DMS 273 (cell line): ENCODE measurements at regions not wholly inside any gene's neighbourhood (a gene's known extent, or its start where the extent isn't known, plus 50 kb on each side); places are given as distances from the start of the nearest gene placed in this dataset.

Experiments
- DNase-seq: peaks from one replicate; lab custom pipeline; 2025; ENCODE audit not compliant: unreplicated experiment; lab: John Stamatoyannopoulos, UW

GRCh38 chr13:22703601-22704209 lies 477.1 kb upstream of the SGCG start:
- no peak for DNase-seq

GRCh38 chr13:22707946-22708345 lies 472.8 kb upstream of the SGCG start:
- no peak for DNase-seq

GRCh38 chr13:22717036-22717435 lies 463.7 kb upstream of the SGCG start:
- no peak for DNase-seq

DNA sequence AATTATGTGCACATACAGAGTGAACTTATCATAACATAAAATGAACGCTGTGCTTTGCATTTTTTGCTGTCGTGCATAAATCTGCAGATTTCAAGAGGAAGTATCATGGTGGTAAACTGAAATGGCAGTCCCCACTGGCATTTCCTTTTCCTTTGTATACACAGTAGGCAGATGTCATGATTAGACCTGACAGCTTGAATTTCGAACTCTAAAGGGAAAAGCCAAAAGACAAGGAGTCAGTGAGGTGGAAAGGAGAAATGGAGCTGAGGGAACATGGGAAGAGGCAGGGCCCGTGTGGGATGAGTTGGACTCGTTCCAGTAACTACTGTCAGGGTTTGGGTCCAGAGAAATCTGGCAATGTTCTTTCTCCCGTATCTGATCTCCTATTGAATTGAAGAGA lies 454.1 kb upstream of the SGCG start:
- peak; percentile 24 for DNase-seq

- DNase-seq, result no peak
Measured at GRCh38 chr13:22735011-22735995, 445.5 kb upstream of the SGCG start.

- DNase-seq, result no peak
Measured at GRCh38 chr13:22736084-22736767, 444.6 kb upstream of the SGCG start.

- DNase-seq, result no peak
Measured at GRCh38 chr13:22736768-22737092, 444.0 kb upstream of the SGCG start.

GRCh38 chr13:22738357-22738756 lies 442.4 kb upstream of the SGCG start:
- DNase-seq, result no peak

GRCh38 chr13:22740264-22740663 lies 440.5 kb upstream of the SGCG start:
- DNase-seq, result peak; percentile 22

DNA sequence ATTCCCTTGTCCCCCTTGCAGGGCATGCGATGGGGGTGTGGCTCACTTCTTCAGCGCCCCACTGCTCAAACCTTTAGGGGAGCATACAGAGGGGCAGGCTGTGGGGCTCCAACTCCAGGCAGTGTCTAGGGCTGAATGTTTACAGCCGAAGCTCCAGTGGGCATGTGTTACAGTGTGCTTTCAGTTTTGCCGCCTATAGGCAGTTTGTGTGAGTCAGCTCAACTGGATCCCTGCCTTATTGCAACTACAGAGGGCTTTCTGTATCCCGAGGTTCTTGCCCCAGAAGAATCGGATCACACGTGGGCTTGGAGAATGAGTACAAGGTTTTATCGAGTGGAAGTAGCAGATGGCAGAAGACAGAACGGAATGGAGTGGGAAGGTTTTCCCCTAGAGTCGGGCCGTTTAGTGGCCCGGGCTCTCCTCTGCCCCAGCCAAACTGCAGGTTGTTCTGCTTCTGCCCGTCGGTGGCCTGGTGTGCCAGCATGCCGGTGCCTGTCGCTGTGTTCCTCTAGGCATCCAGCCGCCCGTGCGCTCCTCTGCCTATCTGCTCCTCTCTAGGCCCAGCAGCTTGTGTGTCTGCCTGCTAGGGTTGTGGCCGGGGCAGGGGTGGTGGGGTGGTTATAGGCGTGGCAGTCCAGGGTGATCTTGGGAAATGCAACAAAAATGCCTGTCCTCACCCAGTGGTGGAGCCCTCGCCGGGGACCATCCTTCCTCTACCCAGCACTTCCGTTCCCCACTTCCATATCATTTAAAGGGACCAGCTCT lies 435.9 kb upstream of the SGCG start:
- no peak for DNase-seq

GRCh38 chr13:22748866-22749577 lies 431.8 kb upstream of the SGCG start:
- DNase-seq, result no peak

- no peak for DNase-seq
Measured at GRCh38 chr13:22749626-22750025, 431.2 kb upstream of the SGCG start.

DNA sequence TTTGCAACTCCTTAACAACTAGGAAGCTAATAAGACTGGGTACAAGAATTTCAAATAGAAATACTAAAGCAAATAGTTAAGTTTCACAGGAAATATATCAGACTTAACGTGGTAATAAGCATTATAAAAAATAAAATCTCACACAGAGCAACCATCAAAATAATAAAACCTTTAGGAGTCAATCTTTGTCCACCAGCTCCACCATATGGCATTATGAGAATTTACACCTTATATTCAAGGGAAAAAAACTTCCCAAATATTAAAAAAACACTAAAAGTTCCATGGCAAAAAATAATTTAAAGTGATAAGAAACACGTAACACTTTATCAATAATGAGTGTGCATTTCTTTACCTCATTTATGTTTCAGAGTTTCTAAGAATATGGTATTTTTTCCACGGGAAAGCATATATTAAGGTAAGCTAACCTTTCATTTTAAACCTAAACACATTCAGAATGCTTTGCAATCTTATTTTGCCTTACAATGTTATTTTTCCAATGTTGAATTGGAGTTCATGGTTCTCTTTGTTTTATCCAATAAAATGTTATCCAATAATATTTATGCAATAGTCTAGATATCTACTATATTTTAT lies 423.2 kb upstream of the SGCG start:
- peak; percentile 23 for DNase-seq

- DNase-seq, result no peak
Measured at GRCh38 chr13:22758245-22758644, 422.5 kb upstream of the SGCG start.

DNA sequence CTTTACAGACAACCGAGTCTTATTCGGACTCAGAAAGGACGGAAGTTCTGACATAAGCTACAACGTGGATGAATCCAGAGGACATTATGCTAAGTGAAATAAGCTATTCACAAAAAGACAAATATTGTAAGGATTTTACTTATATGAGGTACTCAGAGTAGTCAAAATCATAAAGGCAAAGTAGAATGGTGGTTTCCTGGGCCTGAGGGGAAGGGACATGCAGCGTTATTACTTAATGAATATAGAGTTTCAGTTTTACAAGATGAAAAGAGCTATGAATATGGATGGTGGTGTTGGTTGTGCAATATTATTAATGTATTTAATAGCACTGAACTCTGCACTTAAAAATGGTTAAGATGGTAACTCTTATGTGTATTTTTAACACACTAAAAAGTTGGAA lies 419.1 kb upstream of the SGCG start:
- DNase-seq, result no peak

GRCh38 chr13:22765547-22765946 lies 415.2 kb upstream of the SGCG start:
- no peak for DNase-seq

DNA sequence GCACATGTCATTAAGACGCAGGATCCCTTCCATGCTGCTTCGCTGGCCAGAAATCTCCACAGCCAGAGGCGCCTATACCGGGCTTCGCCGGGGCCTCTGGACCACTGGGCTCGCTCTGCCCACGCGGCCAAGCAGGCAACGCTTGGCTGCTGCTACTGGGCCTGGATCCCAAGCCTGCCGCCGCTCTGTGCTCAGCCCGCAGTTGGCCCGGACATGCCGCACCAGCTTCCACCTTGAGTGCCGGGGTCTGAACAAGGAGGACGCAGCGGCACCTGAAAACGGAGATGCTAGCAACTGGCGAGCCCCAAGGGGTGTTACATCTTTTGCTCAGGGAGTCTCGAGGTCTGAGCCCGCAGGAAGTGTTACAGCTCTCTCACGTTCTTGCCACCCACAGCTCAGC lies 409.9 kb upstream of the SGCG start:
- DNase-seq, result no peak

DNA sequence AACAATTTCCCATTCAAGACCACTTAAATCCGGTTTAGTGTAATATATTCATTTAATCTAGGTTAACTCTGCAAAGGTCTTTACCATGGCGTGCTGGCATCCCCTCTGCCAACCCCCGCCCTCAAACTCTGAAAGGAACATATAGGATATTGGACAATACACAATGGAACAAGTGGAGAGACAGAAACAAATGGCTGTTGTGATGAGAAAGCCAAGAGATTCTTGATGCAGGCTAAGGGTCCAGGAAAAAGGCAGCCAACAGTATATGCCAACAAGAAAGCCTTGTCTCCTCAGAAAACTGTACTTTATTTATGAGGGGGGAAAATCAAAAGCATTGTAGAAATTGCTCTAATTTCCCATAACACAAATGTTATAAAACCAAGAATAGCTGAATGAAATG lies 407.3 kb upstream of the SGCG start:
- DNase-seq, result no peak

DNA sequence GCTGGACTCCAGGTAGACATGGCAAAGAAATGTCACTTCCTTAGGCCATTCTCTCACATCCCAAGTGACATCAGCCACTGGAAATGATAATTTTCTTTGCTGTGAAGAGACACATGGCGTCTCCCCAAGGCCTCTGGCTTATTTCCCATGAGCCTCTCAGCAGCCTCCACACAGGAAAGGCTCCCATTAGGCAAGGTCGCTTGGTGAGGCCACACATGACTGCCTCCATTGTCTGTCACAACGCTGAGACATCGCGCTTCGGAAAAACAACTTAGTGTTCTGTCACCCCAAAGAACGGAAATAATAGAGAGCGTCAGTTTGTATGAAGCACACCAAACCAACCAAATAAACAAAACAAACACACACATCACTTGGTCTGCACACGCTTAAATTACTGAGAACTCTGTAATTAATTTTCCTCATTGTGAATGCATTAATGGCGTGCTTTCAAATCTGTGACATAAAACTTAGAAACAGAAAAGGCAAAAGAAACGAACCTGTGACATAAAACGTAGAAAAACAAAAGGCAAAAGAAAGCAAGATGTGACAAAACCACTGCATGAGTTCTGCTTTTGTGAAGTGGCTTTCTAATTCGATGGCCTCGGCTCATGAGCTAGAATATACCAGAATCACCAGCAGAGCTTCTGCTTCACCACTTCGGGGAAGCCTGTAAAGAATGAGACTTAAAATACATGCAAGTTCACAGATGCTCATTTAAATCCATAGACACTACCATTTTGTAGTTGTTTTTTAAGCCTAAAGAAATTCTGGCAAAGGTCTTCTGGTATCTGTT lies 404.2 kb upstream of the SGCG start:
- no peak for DNase-seq
